A549 (cell line): ENCODE measurements at regions not wholly inside any gene's neighbourhood (a gene's known extent, or its start where the extent isn't known, plus 50 kb on each side); places are given as distances from the start of the nearest gene placed in this dataset.

Source experiments
- CHD2 ChIP-seq: fragments of 150-350 bp; IDR thresholded peaks from 2 replicates; pipeline ENCODE4 v1.6.1; 2014; ENCODE audit warnings: low read length; ENCODE audit not compliant: partially characterized antibody
- EP300 ChIP-seq, 2 experiments: fragments of >200 bp; sonication (Bioruptor Twin); formaldehyde crosslinking; IDR thresholded peaks; 2 replicates in 1 of 2; 3 replicates in 1 of 2; pipeline ENCODE4 v1.6.1; 2016 to 2017
- FOSB ChIP-seq: fragments of 250-450 bp; sonication (Bioruptor Pico); IDR thresholded peaks from 2 replicates; pipeline ENCODE4 v1.5.0; 2020; ENCODE audit warnings: mild to moderate bottlenecking, moderate library complexity
- NR3C1 ChIP-seq: fragments of >200 bp; sonication (Bioruptor Twin); formaldehyde crosslinking; IDR thresholded peaks from 3 replicates; pipeline ENCODE4 v1.6.1; 2017
- POLR2A ChIP-seq: IDR thresholded peaks from 2 replicates; pipeline ENCODE4 v1.6.1; 2012; ENCODE audit warnings: mild to moderate bottlenecking, low read length
- SMC3 ChIP-seq: fragments of >200 bp; sonication (Bioruptor Twin); formaldehyde crosslinking; IDR thresholded peaks from 3 replicates; pipeline ENCODE4 v1.6.1; 2018; ENCODE audit warnings: inconsistent platforms
- TFCP2L1 ChIP-seq: fragments of 250-450 bp; sonication (Bioruptor Pico); IDR thresholded peaks from 2 replicates; pipeline ENCODE4 v1.5.0; 2021; ENCODE audit warnings: mild to moderate bottlenecking
- TF ChIP-seq, protein P1 (sequence below): fragments of >200 bp; sonication (Bioruptor Twin); formaldehyde crosslinking; IDR thresholded peaks from 3 replicates; pipeline ENCODE4 v1.5.1; 2016
- TF ChIP-seq, protein P2 (sequence below): fragments of 200-600 bp; sonication (generic); IDR thresholded peaks from 2 replicates; pipeline ENCODE4 v1.6.1; 2016; ENCODE audit warnings: antibody characterized with exemption, mild to moderate bottlenecking, moderate library complexity
- TF ChIP-seq, protein P3 (sequence below): fragments of 450-650 bp; IDR thresholded peaks from 2 replicates; pipeline ENCODE4 v1.6.1; 2014; ENCODE audit warnings: antibody characterized with exemption

DNA sequence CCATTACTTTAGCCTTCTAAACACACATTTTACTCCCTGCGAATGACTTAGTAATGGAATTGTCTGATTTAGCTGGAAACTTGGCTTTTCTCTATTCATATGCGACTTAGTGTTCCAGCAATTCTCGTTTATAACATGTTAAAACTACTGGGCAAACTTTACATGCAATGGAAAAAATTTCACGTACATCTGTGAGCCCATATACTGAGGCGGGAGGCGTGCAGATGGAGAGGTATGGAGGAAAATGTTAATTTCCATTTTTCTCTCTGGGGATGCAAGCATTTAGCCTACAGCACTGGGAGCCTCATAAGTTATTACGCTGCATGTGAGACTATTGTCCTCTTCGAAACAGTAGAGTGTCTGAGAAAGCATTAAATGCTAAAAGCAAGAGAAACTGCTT lies 591.5 kb upstream of the ANKRD30A start:
- TF ChIP-seq SMC3, result no peak
- TF ChIP-seq, protein P1, sequence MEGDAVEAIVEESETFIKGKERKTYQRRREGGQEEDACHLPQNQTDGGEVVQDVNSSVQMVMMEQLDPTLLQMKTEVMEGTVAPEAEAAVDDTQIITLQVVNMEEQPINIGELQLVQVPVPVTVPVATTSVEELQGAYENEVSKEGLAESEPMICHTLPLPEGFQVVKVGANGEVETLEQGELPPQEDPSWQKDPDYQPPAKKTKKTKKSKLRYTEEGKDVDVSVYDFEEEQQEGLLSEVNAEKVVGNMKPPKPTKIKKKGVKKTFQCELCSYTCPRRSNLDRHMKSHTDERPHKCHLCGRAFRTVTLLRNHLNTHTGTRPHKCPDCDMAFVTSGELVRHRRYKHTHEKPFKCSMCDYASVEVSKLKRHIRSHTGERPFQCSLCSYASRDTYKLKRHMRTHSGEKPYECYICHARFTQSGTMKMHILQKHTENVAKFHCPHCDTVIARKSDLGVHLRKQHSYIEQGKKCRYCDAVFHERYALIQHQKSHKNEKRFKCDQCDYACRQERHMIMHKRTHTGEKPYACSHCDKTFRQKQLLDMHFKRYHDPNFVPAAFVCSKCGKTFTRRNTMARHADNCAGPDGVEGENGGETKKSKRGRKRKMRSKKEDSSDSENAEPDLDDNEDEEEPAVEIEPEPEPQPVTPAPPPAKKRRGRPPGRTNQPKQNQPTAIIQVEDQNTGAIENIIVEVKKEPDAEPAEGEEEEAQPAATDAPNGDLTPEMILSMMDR, result no peak
- TF ChIP-seq EP300 (IDR thresholded peaks at IDR 0.05), result no peak
- TF ChIP-seq, protein P2, sequence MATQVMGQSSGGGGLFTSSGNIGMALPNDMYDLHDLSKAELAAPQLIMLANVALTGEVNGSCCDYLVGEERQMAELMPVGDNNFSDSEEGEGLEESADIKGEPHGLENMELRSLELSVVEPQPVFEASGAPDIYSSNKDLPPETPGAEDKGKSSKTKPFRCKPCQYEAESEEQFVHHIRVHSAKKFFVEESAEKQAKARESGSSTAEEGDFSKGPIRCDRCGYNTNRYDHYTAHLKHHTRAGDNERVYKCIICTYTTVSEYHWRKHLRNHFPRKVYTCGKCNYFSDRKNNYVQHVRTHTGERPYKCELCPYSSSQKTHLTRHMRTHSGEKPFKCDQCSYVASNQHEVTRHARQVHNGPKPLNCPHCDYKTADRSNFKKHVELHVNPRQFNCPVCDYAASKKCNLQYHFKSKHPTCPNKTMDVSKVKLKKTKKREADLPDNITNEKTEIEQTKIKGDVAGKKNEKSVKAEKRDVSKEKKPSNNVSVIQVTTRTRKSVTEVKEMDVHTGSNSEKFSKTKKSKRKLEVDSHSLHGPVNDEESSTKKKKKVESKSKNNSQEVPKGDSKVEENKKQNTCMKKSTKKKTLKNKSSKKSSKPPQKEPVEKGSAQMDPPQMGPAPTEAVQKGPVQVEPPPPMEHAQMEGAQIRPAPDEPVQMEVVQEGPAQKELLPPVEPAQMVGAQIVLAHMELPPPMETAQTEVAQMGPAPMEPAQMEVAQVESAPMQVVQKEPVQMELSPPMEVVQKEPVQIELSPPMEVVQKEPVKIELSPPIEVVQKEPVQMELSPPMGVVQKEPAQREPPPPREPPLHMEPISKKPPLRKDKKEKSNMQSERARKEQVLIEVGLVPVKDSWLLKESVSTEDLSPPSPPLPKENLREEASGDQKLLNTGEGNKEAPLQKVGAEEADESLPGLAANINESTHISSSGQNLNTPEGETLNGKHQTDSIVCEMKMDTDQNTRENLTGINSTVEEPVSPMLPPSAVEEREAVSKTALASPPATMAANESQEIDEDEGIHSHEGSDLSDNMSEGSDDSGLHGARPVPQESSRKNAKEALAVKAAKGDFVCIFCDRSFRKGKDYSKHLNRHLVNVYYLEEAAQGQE, result no peak
- TF ChIP-seq NR3C1, result no peak
- TF ChIP-seq POLR2A, result no peak
- TF ChIP-seq CHD2, result no peak
- TF ChIP-seq FOSB (CRISPR knock-in tag), result no peak
- TF ChIP-seq, protein P3, sequence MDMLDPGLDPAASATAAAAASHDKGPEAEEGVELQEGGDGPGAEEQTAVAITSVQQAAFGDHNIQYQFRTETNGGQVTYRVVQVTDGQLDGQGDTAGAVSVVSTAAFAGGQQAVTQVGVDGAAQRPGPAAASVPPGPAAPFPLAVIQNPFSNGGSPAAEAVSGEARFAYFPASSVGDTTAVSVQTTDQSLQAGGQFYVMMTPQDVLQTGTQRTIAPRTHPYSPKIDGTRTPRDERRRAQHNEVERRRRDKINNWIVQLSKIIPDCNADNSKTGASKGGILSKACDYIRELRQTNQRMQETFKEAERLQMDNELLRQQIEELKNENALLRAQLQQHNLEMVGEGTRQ, result no peak
- TF ChIP-seq TFCP2L1 (CRISPR knock-in tag), result no peak
